SK-N-SH (cell line): ENCODE measurements at regions not wholly inside any gene's neighbourhood (a gene's known extent, or its start where the extent isn't known, plus 50 kb on each side); places are given as distances from the start of the nearest gene placed in this dataset.

Experiments used
- CTCF ChIA-PET: fragments of 300-600, 350-600 bp; formaldehyde crosslinking; extraction: SDS; loops from one replicate; lab custom pipeline; 2021; lab: Yijun Ruan, JAX
- POLR2A ChIA-PET: fragments of 350-600 bp; sonication (Branson Sonifier 250); formaldehyde crosslinking; extraction: SDS; loops from one replicate; lab custom pipeline; 2020; ENCODE audit warnings: antibody characterized with exemption, inconsistent platforms; lab: Yijun Ruan, JAX
- DNase-seq: peaks from one replicate; pipeline ENCODE4 v3.0.0; 2012
- H2AFZ ChIP-seq: fragments of 200-600 bp; sonication (generic); 2 replicates; pipeline ENCODE4 v1.8.1; 2016; ENCODE audit warnings: antibody characterized with exemption, mild to moderate bottlenecking, low read depth
- H3F3A ChIP-seq: fragments of 200-600 bp; sonication (generic); replicated peaks from 2 replicates; pipeline ENCODE3; 2016; ENCODE audit warnings: antibody characterized with exemption, mild to moderate bottlenecking; ENCODE audit not compliant: insufficient read depth
- H3K27ac ChIP-seq, 2 experiments: fragments of 200-500 bp in 1 of 2; fragments of 200-600 bp in 1 of 2; sonication (Bioruptor generic) in 1 of 2; sonication (generic), shearing (Covaris generic) in 1 of 2; 2 replicates each; pipeline versions ENCODE4 v1.5.1 to v1.6.1; 2014 to 2016; ENCODE audit warnings: low read depth in 2 of 2, inconsistent platforms in 1 of 2, low read length in 1 of 2, mild to moderate bottlenecking in 1 of 2, mixed read lengths in 1 of 2
- H3K27me3 ChIP-seq: fragments of 200-600 bp; sonication (generic), shearing (Covaris generic); 2 replicates; pipeline ENCODE4 v1.6.1; 2016; ENCODE audit warnings: mixed run types; ENCODE audit not compliant: insufficient read depth
- H3K36me3 ChIP-seq, 2 experiments: fragments of 200-500 bp in 1 of 2; fragments of 200-600 bp in 1 of 2; sonication (Bioruptor generic) in 1 of 2; sonication (generic) in 1 of 2; replicated peaks in 1 of 2; 2 replicates each; pipeline versions ENCODE3 to v1.5.1; 2014 to 2016; ENCODE audit warnings: low read length in 1 of 2, mild to moderate bottlenecking in 1 of 2; ENCODE audit not compliant: insufficient read depth in 2 of 2, control insufficient read depth in 1 of 2
- H3K4me1 ChIP-seq, 2 experiments: fragments of 200-500 bp in 1 of 2; fragments of 200-600 bp in 1 of 2; sonication (Bioruptor generic) in 1 of 2; sonication (generic), shearing (Covaris generic) in 1 of 2; 2 replicates each; pipeline versions ENCODE4 v1.5.1 to v1.6.1; 2014 to 2016; ENCODE audit warnings: low read depth in 1 of 2, low read length in 1 of 2, mixed run types in 1 of 2; ENCODE audit not compliant: insufficient read depth in 2 of 2, control insufficient read depth in 1 of 2
- H3K4me2 ChIP-seq: fragments of 200-600 bp; sonication (generic), shearing (Covaris generic); 2 replicates; pipeline ENCODE4 v1.6.1; 2017; ENCODE audit warnings: mixed run types
- H3K4me3 ChIP-seq, 2 experiments: fragments of 200-500 bp in 1 of 2; fragments of 200-600 bp in 1 of 2; sonication (Bioruptor generic) in 1 of 2; sonication (generic), shearing (Covaris generic) in 1 of 2; 2 replicates each; pipeline versions ENCODE4 v1.5.1 to v1.8.1; 2014 to 2016; ENCODE audit warnings: low read depth in 2 of 2, inconsistent platforms in 1 of 2, low read length in 1 of 2, mild to moderate bottlenecking in 1 of 2, mixed read lengths in 1 of 2, moderate library complexity in 1 of 2
- H3K79me2 ChIP-seq: fragments of 200-600 bp; sonication (generic); 2 replicates; pipeline ENCODE4 v1.8.1; 2017; ENCODE audit warnings: mild to moderate bottlenecking; ENCODE audit not compliant: insufficient read depth
- H3K9ac ChIP-seq: fragments of 200-600 bp; sonication (generic); 2 replicates; pipeline ENCODE4 v1.6.1; 2017; ENCODE audit warnings: mixed run types
- H3K9me2 ChIP-seq: fragments of 200-600 bp; sonication (generic); 2 replicates; pipeline ENCODE4 v1.6.1; 2017; ENCODE audit warnings: mixed run types
- H3K9me3 ChIP-seq: fragments of 200-600 bp; sonication (generic); 2 replicates; pipeline ENCODE4 v1.6.1; 2017; ENCODE audit warnings: mixed run types, mild to moderate bottlenecking, moderate library complexity
- H4K20me1 ChIP-seq: fragments of 200-600 bp; sonication (generic); 2 replicates; pipeline ENCODE4 v1.6.1; 2017; ENCODE audit warnings: mild to moderate bottlenecking, mixed run types; ENCODE audit not compliant: insufficient read depth
- EP300 ChIP-seq, 2 experiments: IDR thresholded peaks; 2 replicates each; pipeline versions ENCODE4 v1.4.0 to v1.6.1; 2012; ENCODE audit warnings: borderline replicate concordance in 1 of 2, low read depth in 1 of 2, low read length in 1 of 2
- FOXM1 ChIP-seq: IDR thresholded peaks from 2 replicates; pipeline ENCODE4 v1.4.0; 2012; ENCODE audit warnings: low read depth, mild to moderate bottlenecking
- NRF1 ChIP-seq: IDR thresholded peaks from 2 replicates; pipeline ENCODE4 v1.6.1; 2012; ENCODE audit warnings: low read depth, mild to moderate bottlenecking, low read length
- RAD21 ChIP-seq: IDR thresholded peaks from 2 replicates; pipeline ENCODE4 v1.6.1; 2012; ENCODE audit warnings: mild to moderate bottlenecking, low read length
- SIN3A ChIP-seq: IDR thresholded peaks from 2 replicates; pipeline ENCODE4 v1.6.1; 2012; ENCODE audit warnings: low read depth, mild to moderate bottlenecking, low read length, moderate library complexity, borderline replicate concordance
- SMC3 ChIP-seq: IDR thresholded peaks from 2 replicates; pipeline ENCODE4 v1.6.1; 2012; ENCODE audit warnings: low read depth, low read length, improper control_type of control experiment
- TAF1 ChIP-seq: IDR thresholded peaks from 2 replicates; pipeline ENCODE4 v1.6.1; 2012; ENCODE audit warnings: low read depth, mild to moderate bottlenecking, low read length, moderate library complexity, borderline replicate concordance
- TCF12 ChIP-seq: IDR thresholded peaks from 2 replicates; pipeline ENCODE4 v1.4.0; 2012
- WGBS: methylation state at CpG from one replicate; pipeline ENCODE4 v1.1.6; 2017; ENCODE audit warnings: low lambda C conversion rate; 5-methylcytosine and 5-hydroxymethylcytosine counted together
- TF ChIP-seq, protein P1 (sequence below): IDR thresholded peaks from 2 replicates; pipeline ENCODE4 v1.4.0; 2012; ENCODE audit warnings: low read depth, borderline replicate concordance
- TF ChIP-seq, protein P2 (sequence below): IDR thresholded peaks from 2 replicates; pipeline ENCODE4 v1.6.1; 2012; ENCODE audit warnings: mild to moderate bottlenecking, low read depth, low read length, moderate library complexity
- TF ChIP-seq, protein P3 (sequence below): IDR thresholded peaks from 2 replicates; pipeline ENCODE4 v1.4.0; 2012; ENCODE audit warnings: low read depth
- TF ChIP-seq, protein P4 (sequence below): IDR thresholded peaks from 2 replicates; pipeline ENCODE4; 2012
- TF ChIP-seq, protein P5 (sequence below): IDR thresholded peaks from 2 replicates; pipeline ENCODE4 v1.4.0; 2012; ENCODE audit warnings: low read depth, borderline replicate concordance
- TF ChIP-seq, protein P6 (sequence below): fragments of 150-350 bp; IDR thresholded peaks from 2 replicates; pipeline ENCODE4 v1.6.1; 2017; ENCODE audit warnings: antibody characterized with exemption, low read length, low read depth, borderline replicate concordance

DNA sequence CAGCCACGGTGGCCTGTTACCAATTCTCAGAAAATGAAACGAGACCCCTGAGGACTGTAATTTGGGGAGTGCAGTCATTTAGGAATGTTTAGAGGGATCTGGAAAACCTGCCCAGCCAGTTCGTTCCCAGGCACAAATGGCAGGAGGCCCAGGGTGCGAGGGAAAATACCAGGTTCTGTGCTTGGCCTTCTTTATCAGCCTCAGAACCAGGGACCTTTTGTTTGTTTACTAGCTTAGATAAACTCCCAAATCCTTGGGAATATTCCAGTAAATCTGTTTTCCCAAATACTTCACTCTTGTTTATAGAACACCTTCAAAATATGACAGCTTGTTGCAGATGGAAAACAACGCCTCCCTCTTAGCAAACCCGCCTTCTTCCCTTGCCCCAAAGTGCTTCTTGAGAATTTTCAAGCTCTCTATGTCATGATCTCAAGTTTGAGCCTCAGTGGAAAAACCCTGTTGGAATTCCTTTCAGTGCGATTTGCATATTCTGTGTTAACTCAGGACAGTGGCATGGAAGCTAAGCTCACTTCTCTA is 400.3 kb upstream of the SMIM21 start:
- ChIA-PET CTCF (no interaction called here), POLR2A (no interaction called here)
- TF ChIP-seq, protein P1, sequence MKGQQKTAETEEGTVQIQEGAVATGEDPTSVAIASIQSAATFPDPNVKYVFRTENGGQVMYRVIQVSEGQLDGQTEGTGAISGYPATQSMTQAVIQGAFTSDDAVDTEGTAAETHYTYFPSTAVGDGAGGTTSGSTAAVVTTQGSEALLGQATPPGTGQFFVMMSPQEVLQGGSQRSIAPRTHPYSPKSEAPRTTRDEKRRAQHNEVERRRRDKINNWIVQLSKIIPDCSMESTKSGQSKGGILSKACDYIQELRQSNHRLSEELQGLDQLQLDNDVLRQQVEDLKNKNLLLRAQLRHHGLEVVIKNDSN: no peak
- no peak for TF ChIP-seq RAD21
- TF ChIP-seq, protein P2, sequence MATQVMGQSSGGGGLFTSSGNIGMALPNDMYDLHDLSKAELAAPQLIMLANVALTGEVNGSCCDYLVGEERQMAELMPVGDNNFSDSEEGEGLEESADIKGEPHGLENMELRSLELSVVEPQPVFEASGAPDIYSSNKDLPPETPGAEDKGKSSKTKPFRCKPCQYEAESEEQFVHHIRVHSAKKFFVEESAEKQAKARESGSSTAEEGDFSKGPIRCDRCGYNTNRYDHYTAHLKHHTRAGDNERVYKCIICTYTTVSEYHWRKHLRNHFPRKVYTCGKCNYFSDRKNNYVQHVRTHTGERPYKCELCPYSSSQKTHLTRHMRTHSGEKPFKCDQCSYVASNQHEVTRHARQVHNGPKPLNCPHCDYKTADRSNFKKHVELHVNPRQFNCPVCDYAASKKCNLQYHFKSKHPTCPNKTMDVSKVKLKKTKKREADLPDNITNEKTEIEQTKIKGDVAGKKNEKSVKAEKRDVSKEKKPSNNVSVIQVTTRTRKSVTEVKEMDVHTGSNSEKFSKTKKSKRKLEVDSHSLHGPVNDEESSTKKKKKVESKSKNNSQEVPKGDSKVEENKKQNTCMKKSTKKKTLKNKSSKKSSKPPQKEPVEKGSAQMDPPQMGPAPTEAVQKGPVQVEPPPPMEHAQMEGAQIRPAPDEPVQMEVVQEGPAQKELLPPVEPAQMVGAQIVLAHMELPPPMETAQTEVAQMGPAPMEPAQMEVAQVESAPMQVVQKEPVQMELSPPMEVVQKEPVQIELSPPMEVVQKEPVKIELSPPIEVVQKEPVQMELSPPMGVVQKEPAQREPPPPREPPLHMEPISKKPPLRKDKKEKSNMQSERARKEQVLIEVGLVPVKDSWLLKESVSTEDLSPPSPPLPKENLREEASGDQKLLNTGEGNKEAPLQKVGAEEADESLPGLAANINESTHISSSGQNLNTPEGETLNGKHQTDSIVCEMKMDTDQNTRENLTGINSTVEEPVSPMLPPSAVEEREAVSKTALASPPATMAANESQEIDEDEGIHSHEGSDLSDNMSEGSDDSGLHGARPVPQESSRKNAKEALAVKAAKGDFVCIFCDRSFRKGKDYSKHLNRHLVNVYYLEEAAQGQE: no peak
- no peak for TF ChIP-seq SIN3A
- TF ChIP-seq, protein P3, sequence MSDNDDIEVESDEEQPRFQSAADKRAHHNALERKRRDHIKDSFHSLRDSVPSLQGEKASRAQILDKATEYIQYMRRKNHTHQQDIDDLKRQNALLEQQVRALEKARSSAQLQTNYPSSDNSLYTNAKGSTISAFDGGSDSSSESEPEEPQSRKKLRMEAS: no peak
- TF ChIP-seq, protein P4, sequence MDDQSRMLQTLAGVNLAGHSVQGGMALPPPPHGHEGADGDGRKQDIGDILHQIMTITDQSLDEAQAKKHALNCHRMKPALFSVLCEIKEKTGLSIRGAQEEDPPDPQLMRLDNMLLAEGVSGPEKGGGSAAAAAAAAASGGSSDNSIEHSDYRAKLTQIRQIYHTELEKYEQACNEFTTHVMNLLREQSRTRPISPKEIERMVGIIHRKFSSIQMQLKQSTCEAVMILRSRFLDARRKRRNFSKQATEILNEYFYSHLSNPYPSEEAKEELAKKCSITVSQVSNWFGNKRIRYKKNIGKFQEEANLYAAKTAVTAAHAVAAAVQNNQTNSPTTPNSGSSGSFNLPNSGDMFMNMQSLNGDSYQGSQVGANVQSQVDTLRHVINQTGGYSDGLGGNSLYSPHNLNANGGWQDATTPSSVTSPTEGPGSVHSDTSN: no peak
- TF ChIP-seq NRF1: no peak
- no peak for TF ChIP-seq EP300 (IDR thresholded peaks at IDR 0.05; ENCODE audit: borderline replicate concordance in 1 of 2, low read depth in 1 of 2, low read length in 1 of 2)
- TF ChIP-seq, protein P5, sequence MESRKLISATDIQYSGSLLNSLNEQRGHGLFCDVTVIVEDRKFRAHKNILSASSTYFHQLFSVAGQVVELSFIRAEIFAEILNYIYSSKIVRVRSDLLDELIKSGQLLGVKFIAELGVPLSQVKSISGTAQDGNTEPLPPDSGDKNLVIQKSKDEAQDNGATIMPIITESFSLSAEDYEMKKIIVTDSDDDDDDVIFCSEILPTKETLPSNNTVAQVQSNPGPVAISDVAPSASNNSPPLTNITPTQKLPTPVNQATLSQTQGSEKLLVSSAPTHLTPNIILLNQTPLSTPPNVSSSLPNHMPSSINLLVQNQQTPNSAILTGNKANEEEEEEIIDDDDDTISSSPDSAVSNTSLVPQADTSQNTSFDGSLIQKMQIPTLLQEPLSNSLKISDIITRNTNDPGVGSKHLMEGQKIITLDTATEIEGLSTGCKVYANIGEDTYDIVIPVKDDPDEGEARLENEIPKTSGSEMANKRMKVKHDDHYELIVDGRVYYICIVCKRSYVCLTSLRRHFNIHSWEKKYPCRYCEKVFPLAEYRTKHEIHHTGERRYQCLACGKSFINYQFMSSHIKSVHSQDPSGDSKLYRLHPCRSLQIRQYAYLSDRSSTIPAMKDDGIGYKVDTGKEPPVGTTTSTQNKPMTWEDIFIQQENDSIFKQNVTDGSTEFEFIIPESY: no peak
- TF ChIP-seq, protein P6, sequence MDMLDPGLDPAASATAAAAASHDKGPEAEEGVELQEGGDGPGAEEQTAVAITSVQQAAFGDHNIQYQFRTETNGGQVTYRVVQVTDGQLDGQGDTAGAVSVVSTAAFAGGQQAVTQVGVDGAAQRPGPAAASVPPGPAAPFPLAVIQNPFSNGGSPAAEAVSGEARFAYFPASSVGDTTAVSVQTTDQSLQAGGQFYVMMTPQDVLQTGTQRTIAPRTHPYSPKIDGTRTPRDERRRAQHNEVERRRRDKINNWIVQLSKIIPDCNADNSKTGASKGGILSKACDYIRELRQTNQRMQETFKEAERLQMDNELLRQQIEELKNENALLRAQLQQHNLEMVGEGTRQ: no peak
- no peak for TF ChIP-seq TCF12
- no peak for TF ChIP-seq SMC3
- no peak for TF ChIP-seq FOXM1
- TF ChIP-seq TAF1: no peak

More for the DNA sequence above, 400.3 kb upstream of the SMIM21 start:
- H3K9me3 ChIP-seq: no peaks in the 10 kb centered on the region
- no peak overlapping the region for H3K4me3 ChIP-seq
- H3K36me3 ChIP-seq: no peaks in the 10 kb centered on the region
- H3K27ac ChIP-seq: no peak overlapping the region
- no peaks in the 10 kb centered on the region for H3K9me2 ChIP-seq
- H3K4me1 ChIP-seq: peaks cover 0 to 20% of the 10 kb centered on the region in 2 experiments; a peak in 2 of 4 replicates
- no peak overlapping the region for H2AFZ ChIP-seq
- H3K4me2 ChIP-seq: no peak overlapping the region
- H4K20me1 ChIP-seq: no peaks in the 10 kb centered on the region
- WGBS: 20% methylated on average over 7 of the region's 7 CpGs
- no peaks in the 10 kb centered on the region for H3K79me2 ChIP-seq
- H3K9ac ChIP-seq: no peak overlapping the region
- DNase-seq: no peak
- H3K27me3 ChIP-seq: no peaks in the 10 kb centered on the region
- no peaks in the 10 kb centered on the region for H3F3A ChIP-seq
